HCT116 (cell line): ENCODE measurements at regions not wholly inside any gene's neighbourhood (a gene's known extent, or its start where the extent isn't known, plus 50 kb on each side); places are given as distances from the start of the nearest gene placed in this dataset.

Experiments
- ATAC-seq: fragments of 200-7000 bp; cut with Tn5 transposase; 2 replicates; pipeline ENCODE4 v1.9.1; 2020; ENCODE audit warnings: mild to moderate bottlenecking, moderate library complexity
- BruUV-seq: library from RNA; stranded (reverse); fragments of 400-500 nt; replicated peaks from 2 replicates; lab custom pipeline; 2021; lab: Mats Ljungman, UMichigan
- CTCF ChIA-PET: fragments of 300-600 bp; sonication (Branson Sonifier 250); formaldehyde crosslinking; loops from one replicate; lab custom pipeline; 2021; ENCODE audit warnings: antibody characterized with exemption; lab: Charles Lee
- POLR2A ChIA-PET: fragments of 300-600, 350-600 bp; sonication (Branson Sonifier 250); formaldehyde crosslinking; loops from one replicate; lab custom pipeline; 2021; ENCODE audit warnings: antibody characterized with exemption; lab: Charles Lee
- RAD21 ChIA-PET, 2 experiments: fragments of 300-600 bp; sonication (Branson Sonifier 250); formaldehyde crosslinking; loops; one replicate each; lab custom pipeline; 2023; ENCODE audit warnings: low total read pairs in 2 of 2; ENCODE audit not compliant: uncharacterized antibody in 2 of 2, unreplicated experiment in 2 of 2, low non-redundant PET in 1 of 2; lab: Charles Lee
- DNase-seq: peaks from one replicate; pipeline ENCODE4 v3.0.0-alpha.2; 2010; ENCODE audit warnings: low read depth, low spot score
- H2AFZ ChIP-seq: fragments of 200-600 bp; shearing (Covaris generic), sonication (generic); 2 replicates; pipeline ENCODE4 v1.6.1; 2017; ENCODE audit warnings: low read depth, mixed run types, mixed read lengths, antibody characterized with exemption, low read length; ENCODE audit not compliant: poor library complexity, severe bottlenecking
- H3K27ac ChIP-seq: 2 replicates; pipeline ENCODE4 v1.5.1; 2012; ENCODE audit warnings: low read depth, low read length
- H3K27me3 ChIP-seq: fragments of 200-600 bp; sonication (generic); 2 replicates; pipeline ENCODE4 v1.6.1; 2016; ENCODE audit warnings: mixed run types, low read length, mixed read lengths; ENCODE audit not compliant: insufficient read depth
- H3K36me3 ChIP-seq, 2 experiments: fragments of 200-500 bp in 1 of 2; fragments of 200-600 bp in 1 of 2; sonication (Bioruptor generic) in 1 of 2; sonication (generic) in 1 of 2; 2 replicates each; pipeline versions ENCODE4 v1.5.1 to v1.6.1; 2014 to 2016; ENCODE audit warnings: low read length in 2 of 2, inconsistent platforms in 1 of 2, mixed read lengths in 1 of 2, mixed run types in 1 of 2; ENCODE audit not compliant: insufficient read depth in 2 of 2, control insufficient read depth in 1 of 2
- H3K4me1 ChIP-seq, 2 experiments: fragments of 200-600 bp in 1 of 2; sonication (generic) in 1 of 2; 2 replicates each; pipeline versions ENCODE4 v1.5.1 to v1.6.1; 2012 to 2017; ENCODE audit warnings: low read length in 2 of 2, inconsistent platforms in 1 of 2, mild to moderate bottlenecking in 1 of 2, mixed read lengths in 1 of 2, mixed run types in 1 of 2, moderate library complexity in 1 of 2; ENCODE audit not compliant: insufficient read depth in 2 of 2, control insufficient read depth in 1 of 2
- H3K4me2 ChIP-seq: fragments of 200-600 bp; sonication (generic); 2 replicates; pipeline ENCODE4 v1.6.1; 2017; ENCODE audit warnings: mixed run types, low read length, mixed read lengths
- H3K4me3 ChIP-seq, 2 experiments: fragments of 200-600 bp in 1 of 2; sonication (generic) in 1 of 2; replicated peaks in 1 of 2; 2 replicates each; pipeline ENCODE4 v1.5.1; 2011 to 2016; ENCODE audit warnings: low read length in 2 of 2, control low read depth in 1 of 2, low read depth in 1 of 2, mild to moderate bottlenecking in 1 of 2, mixed read lengths in 1 of 2, mixed run types in 1 of 2
- H3K79me2 ChIP-seq: fragments of 200-600 bp; sonication (generic); 2 replicates; pipeline ENCODE4 v1.6.1; 2017; ENCODE audit warnings: mild to moderate bottlenecking, mixed run types, low read length, moderate library complexity, mixed read lengths; ENCODE audit not compliant: insufficient read depth
- H3K9ac ChIP-seq: fragments of 200-600 bp; sonication (generic); 2 replicates; pipeline ENCODE4 v1.6.1; 2016; ENCODE audit warnings: low read length, mixed read lengths
- H3K9me2 ChIP-seq: fragments of 200-600 bp; sonication (generic), shearing (Covaris generic); 2 replicates; pipeline ENCODE4 v1.6.1; 2017; ENCODE audit warnings: mixed run types, mild to moderate bottlenecking, moderate library complexity; ENCODE audit not compliant: insufficient read depth
- H3K9me3 ChIP-seq, 2 experiments: fragments of 200-500 bp in 1 of 2; fragments of 200-600 bp in 1 of 2; sonication (Bioruptor generic) in 1 of 2; sonication (generic) in 1 of 2; 2 replicates each; pipeline ENCODE4 v1.6.1; 2014 to 2017; ENCODE audit warnings: low read length in 2 of 2, mixed read lengths in 2 of 2, inconsistent platforms in 1 of 2, low read depth in 1 of 2, mild to moderate bottlenecking in 1 of 2, mixed run types in 1 of 2, moderate library complexity in 1 of 2; ENCODE audit not compliant: control insufficient read depth in 1 of 2, insufficient read depth in 1 of 2
- H4K20me1 ChIP-seq: fragments of 200-600 bp; sonication (generic), shearing (Covaris generic); 2 replicates; pipeline ENCODE4 v1.6.1; 2017; ENCODE audit warnings: mixed run types, mild to moderate bottlenecking, moderate library complexity; ENCODE audit not compliant: insufficient read depth
- CEBPB ChIP-seq: IDR thresholded peaks from 2 replicates; pipeline ENCODE4 v1.6.1; 2012; ENCODE audit warnings: low read depth
- ELF1 ChIP-seq: IDR thresholded peaks from 2 replicates; pipeline ENCODE4 v1.6.1; 2012; ENCODE audit warnings: low read depth, borderline replicate concordance
- JUND ChIP-seq: IDR thresholded peaks from 2 replicates; pipeline ENCODE4 v1.6.1; 2012
- POLR2AphosphoS5 ChIP-seq: IDR thresholded peaks from 2 replicates; pipeline ENCODE4 v1.6.1; 2011; ENCODE audit warnings: mild to moderate bottlenecking, low read depth, low read length, moderate library complexity
- ZBTB33 ChIP-seq: IDR thresholded peaks from 2 replicates; pipeline ENCODE4 v1.6.1; 2011; ENCODE audit warnings: mild to moderate bottlenecking, low read length, moderate library complexity; ENCODE audit not compliant: insufficient replicate concordance; ENCODE audit errors: extremely low read depth
- ZFX ChIP-seq: fragments of 450-650 bp; IDR thresholded peaks from 2 replicates; pipeline ENCODE4 v1.6.1; 2017
- ZNF274 ChIP-seq: fragments of 200-500 bp; sonication (Bioruptor generic); IDR thresholded peaks from 2 replicates; pipeline ENCODE4 v1.6.1; 2014; ENCODE audit warnings: mild to moderate bottlenecking, low read depth, low read length, inconsistent platforms
- intact Hi-C: fragments of 100-400 bp; cut with micrococcal nuclease; formaldehyde crosslinking; loops from 2 replicates; pipeline ENCODE4 v1.10.0; 2022

DNA sequence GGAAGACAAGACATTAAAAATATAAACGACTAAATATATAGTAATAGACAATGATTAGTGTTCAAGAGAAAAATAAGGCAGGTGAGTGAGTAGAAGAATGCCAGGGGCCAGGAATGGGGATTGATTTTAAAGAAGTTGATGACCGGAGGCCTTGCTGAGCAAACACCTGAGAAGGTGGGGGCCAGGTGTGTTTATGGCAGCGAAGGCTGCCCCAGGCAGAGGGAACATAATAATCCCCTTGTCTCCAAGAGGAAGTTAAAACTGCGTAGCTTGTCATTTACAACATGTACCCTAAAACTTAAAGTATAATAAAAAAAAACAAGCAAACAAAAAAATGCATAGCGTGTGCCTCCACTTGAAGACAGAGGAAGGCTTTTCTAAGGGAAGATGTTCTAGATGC, 220.3 kb downstream of the URB2 start:
- H3K79me2 ChIP-seq = no peaks in the 10 kb centered on the region
- no peak overlapping the region for H3K4me3 ChIP-seq
- H3K4me1 ChIP-seq = peaks cover 5 to 7% of the 10 kb centered on the region in 2 experiments; a peak in 3 of 4 replicates
- no peak for TF ChIP-seq ZFX
- no peak for TF ChIP-seq ZNF274
- TF ChIP-seq ELF1 = no peak
- TF ChIP-seq CEBPB = no peak
- TF ChIP-seq JUND = no peak
- TF ChIP-seq POLR2AphosphoS5 = no peak
- no peak for TF ChIP-seq ZBTB33
- no peak overlapping the region for H3K9ac ChIP-seq
- ATAC-seq (no peak), DNase-seq (no peak)
- H3K9me2 ChIP-seq = no peaks in the 10 kb centered on the region
- CTCF ChIA-PET = no interaction called here
- no TSS peak for BruUV-seq
- POLR2A ChIA-PET = no interaction called here
- RAD21 ChIA-PET = no interaction called here
- intact Hi-C loops = loop anchor here (5.0 to 10.0 kb wide), 2 partner anchors 318 to 466 kb away; no protein-coding TSS in a partner anchor
- no peaks in the 10 kb centered on the region for H3K36me3 ChIP-seq
- no peak overlapping the region for H2AFZ ChIP-seq
- H3K27ac ChIP-seq = no peak overlapping the region
- no peaks in the 10 kb centered on the region for H3K9me3 ChIP-seq
- H3K27me3 ChIP-seq = no peaks in the 10 kb centered on the region
- no peaks in the 10 kb centered on the region for H4K20me1 ChIP-seq
- no peak overlapping the region for H3K4me2 ChIP-seq
